NB4 (cell line): ENCODE measurements at regions not wholly inside any gene's neighbourhood (a gene's known extent, or its start where the extent isn't known, plus 50 kb on each side); places are given as distances from the start of the nearest gene placed in this dataset.

ENCODE experiments used
- CTCF ChIP-seq: IDR thresholded peaks from one replicate; pipeline ENCODE4 v1.5.1; 2012; ENCODE audit warnings: low read depth, low read length
- MAX ChIP-seq: IDR thresholded peaks from 2 replicates; pipeline ENCODE4 v1.6.1; 2011; ENCODE audit warnings: low read depth, low read length
- POLR2A ChIP-seq: IDR thresholded peaks from 2 replicates; pipeline ENCODE4 v1.6.1; 2011; ENCODE audit warnings: mild to moderate bottlenecking; ENCODE audit not compliant: insufficient read length; ENCODE audit errors: extremely low read depth

DNA sequence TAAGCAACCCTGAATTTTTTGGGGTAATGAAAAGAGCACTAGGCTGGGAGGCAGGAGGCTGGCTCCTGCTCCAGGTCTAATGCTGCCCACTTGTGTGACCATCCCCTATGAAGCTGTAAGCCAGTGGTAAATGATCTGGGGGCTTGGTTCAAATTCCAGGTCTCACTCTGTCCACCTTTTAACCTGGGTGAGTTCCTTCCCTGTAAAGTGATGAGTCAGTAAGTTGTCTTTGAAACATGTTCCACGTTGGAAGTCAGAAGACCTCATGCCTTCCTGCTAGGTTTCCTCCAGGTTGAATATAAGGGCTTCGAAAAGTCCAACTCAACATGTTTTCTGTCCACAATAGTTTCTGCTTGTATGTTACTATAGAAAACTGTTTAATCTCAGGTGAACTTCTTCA, 160.9 kb upstream of the MYT1L start:
- TF ChIP-seq CTCF (no peak), POLR2A (no peak), MAX (no peak)
